NCI-H146 treated with DMSO at 0.1 percent for 48 hours (cell line): ENCODE measurements at regions not wholly inside any gene's neighbourhood (a gene's known extent, or its start where the extent isn't known, plus 50 kb on each side); places are given as distances from the start of the nearest gene placed in this dataset.
"Not testable (repeated sequence)": the region's sequence is repeated elsewhere in the genome, so short reads cannot be mapped to it uniquely, and the experiment has no call there.

ENCODE experiments used
- DNase-seq: peaks from one replicate; lab custom pipeline; 2025; ENCODE audit not compliant: unreplicated experiment; lab: John Stamatoyannopoulos, UW

DNA sequence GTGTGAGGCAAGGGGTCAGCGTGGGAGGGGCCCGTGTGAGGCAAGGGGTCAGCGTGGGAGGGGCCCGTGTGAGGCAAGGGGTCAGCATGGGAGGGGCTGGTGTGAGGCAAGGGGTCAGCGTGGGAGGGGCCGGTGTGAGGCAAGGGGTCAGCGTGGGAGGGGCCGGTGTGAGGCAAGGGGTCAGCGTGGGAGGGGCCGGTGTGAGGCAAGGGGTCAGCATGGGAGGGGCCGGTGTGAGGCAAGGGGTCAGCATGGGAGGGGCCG lies 119.2 kb downstream of the SEPTIN14 start:
- DNase-seq: not testable (repeated sequence)

DNA sequence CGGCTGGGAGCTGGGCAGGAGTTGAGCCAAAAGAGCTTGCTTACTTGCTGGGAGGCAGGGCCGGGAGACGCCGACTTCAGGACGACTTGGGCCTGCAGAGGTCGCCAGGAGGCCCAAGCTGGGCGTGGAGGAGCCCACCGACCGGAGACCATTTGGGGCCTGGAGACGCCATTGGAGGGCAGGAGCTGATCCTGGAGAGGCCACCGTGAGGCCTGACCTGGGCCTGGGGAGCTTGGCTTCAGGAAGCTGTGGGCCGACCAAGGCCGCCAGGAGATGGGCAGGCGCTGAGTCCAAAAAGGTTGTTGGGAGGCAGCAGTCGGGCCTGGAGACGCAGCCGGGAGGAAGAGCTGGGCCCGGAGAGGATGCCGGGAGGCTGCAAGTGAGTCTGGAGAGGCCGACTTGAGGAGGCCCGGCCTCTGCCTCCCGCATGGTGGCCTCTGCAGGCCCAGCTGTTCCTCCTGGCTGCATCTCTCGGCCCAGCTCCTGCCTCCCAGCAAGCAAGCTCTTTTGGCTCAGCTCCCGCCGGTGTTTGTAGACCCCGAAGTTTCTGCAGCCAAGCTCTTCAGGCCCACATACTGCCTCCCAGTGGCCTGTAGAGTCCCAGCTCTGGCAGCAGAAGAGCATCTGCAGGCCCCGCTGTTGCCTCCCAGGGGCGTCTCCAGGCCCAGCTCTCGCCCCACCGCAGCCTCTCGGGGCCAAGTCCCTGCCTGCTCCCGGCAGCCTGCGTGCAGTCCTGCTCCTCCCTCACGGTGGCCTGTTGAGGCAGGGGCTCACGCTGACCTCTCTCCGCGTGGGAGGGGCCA lies 119.7 kb downstream of the SEPTIN14 start:
- not testable (repeated sequence) for DNase-seq

GRCh38 chr7:55741721-55742631 lies 120.6 kb downstream of the SEPTIN14 start:
- DNase-seq: not testable (repeated sequence)

DNA sequence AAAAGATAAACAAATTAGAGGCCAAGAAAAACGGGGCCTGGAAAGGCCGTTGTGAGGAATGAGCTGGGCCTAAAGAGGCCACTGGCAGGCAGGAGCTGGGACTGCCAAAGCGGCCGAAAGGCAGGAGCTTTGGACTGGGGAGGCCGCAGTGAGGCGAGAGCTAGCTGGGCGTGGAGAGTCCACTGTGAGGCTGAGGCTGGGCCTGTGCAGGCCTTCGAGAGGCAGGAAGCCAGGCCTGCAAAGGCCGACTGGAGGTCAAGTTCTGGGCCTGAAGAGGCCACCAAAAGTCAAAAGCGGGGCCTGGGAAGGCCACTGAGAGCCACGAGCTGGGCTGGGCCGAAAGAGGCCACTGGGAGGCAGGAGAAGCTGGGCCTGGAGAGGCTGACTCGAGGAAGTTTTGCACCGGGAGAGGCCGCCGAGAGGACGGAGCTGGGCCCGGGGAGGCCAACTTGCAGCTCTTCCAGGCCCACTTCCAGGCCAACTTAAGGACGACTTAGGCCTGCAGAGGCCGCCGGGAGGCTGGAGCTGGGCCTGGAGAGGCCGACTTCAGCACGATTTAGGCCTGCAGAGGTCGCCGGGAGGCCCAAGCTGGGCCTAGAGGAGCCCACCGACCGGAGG lies 121.8 kb downstream of the SEPTIN14 start:
- DNase-seq: not testable (repeated sequence)

DNA sequence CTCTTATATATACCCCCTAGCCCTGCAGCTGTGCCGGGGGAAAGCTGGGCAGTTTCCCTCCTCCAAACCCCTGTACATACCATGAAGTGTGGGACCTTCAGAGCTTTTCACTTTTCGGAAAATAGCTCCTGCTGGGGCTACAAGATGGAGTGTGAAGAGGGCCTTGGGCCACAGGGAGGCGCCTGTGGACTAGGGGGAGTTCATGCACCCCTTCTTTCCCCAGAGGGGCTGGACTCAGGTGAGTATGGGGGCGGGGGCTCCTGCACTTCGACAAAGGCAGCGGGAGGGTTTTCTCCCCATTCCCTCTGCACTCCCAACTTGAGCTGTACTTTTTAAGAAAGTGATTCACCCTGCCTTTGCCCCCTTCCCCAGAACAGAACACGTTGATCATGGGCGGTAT lies 122.5 kb downstream of the SEPTIN14 start:
- DNase-seq: not testable (repeated sequence)

- not testable (repeated sequence) for DNase-seq
Observed at GRCh38 chr7:55736641-55737221, 125.8 kb downstream of the SEPTIN14 start.

GRCh38 chr7:55733241-55734140 lies 129.1 kb downstream of the SEPTIN14 start:
- no peak for DNase-seq

DNA sequence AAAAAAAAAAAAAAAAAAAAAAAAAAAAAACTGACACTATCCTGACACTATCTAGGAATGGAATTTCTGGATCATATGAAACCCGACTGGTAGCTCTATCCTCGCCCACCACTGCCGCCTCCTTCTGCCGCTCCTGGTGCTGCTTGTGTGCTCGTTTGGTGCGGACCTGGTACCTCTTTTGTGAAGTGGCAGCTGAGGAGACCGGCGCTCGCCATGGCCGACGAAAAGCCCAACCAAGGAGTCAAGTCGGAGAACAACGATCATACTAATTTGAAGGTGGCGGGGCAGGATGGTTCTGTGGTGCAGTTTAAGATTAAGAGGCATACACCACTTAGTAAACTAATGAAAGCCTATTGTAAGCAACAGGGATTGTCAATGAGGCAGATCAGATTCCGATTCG lies 130.6 kb downstream of the SEPTIN14 start:
- DNase-seq: no peak

GRCh38 chr7:55730197-55730596 lies 132.4 kb downstream of the SEPTIN14 start:
- no peak for DNase-seq

DNA sequence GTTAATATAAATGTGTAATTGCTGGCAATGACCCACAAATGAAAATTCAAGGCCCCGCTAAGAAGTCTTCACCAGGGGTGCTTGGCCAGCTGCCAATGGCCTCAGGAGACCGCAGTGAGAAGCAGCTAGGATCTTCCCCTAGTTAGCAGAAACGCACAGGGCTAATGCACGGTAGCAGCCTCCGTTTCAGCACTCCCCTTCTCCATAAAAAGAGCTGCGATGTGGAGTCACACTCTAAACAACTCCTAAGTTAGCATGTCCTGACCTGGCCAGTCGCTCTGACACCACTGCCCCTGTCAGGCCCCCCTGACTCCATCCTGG lies 139.0 kb downstream of the SEPTIN14 start:
- DNase-seq: no peak

DNA sequence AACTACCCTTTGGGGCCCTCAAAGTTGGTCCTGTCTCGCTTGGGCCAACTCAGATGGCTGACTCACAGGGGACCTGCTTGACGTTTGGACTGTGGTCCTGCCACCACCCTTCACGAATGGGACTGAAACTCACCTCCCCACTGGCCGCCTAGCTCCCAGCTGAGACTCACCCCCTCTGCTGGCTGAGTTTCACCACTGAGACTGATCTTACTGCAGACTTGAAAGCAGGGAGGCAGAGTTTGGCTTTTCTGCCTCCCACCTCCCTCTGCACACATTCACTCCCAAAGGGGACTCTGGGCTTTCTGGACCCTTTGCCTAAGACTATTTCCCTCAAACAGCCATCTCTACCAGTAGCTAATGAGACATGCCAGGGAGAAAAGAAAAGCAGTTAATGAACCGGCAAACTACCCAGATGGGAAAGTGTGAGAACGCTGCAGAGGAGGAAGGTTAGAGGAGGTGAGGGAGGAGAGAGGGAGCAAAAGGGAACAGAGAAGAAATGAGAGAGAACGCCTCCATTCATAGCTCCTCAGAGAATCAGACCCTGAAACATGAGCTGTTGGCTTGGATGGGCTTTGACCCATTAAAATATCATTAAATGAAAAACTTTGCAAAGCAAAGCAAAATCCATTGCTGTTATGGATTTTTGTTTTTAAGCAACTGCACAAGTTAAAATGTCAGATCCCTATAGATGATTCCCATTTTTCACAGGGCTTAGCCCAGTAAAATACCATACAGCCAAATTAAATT lies 139.5 kb downstream of the SEPTIN14 start:
- not testable (repeated sequence) for DNase-seq

DNA sequence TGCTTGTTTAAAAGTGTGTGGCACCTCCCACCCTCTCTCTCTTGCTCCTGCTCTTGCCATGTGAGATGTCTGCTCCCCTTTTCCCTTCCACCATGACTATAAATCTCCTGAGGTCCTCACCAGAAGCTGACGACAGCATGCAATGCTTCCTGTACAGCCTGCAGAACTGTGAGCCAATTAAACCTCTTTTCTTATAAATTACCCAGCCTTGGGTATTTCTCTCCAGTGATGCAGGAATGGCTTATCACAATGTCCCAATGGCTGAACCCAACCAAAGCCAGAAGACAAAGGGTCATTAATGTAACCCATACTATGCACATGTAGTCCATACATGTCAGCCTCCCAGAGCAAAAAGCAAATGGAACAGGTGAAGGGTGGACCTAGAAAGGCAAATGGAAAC lies 141.5 kb downstream of the SEPTIN14 start:
- DNase-seq: not testable (repeated sequence)

GRCh38 chr7:55715247-55715867 lies 143.1 kb upstream of the VOPP1 start:
- not testable (repeated sequence) for DNase-seq

- DNase-seq: not testable (repeated sequence)
Observed at GRCh38 chr7:55714370-55714769, 142.1 kb upstream of the VOPP1 start.

DNA sequence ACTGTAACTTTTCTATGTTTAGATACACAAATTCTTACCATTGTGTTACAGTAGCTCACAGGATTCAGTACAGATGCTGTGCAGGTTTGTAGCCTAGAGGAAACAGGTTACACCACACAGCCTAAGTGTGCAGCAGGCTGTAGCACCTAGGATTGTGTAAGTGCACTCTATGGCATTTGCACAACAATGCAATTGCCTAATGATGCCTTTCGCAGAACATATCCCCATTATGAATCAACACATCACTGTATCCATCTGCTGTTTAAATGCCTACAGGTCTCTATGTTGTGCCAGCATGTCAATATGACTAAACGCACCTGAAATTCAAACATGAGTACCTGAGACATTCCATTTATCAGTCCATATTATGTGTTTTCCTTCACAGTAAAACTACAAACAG lies 138.0 kb upstream of the VOPP1 start:
- not testable (repeated sequence) for DNase-seq

- not testable (repeated sequence) for DNase-seq
Observed at GRCh38 chr7:55708028-55708427, 135.7 kb upstream of the VOPP1 start.

DNA sequence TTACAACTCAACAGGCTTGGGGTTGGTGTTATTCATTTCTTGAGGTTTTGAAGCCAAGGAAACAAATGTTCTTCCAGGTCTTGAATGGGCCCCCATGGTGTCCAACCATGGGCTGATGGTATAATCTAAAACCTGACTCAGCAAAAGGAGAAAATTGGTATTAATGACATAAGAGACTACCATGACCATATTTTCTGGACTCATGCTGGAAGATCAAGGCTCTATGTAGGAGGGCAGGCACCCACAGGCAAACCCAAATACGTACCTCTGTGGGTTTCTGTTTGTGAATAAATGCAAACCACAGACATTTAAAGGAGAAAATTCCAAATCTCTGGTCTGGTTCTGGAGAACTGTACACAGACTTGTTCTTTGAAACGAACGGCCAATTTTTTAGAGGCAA lies 135.1 kb upstream of the VOPP1 start:
- not testable (repeated sequence) for DNase-seq

DNA sequence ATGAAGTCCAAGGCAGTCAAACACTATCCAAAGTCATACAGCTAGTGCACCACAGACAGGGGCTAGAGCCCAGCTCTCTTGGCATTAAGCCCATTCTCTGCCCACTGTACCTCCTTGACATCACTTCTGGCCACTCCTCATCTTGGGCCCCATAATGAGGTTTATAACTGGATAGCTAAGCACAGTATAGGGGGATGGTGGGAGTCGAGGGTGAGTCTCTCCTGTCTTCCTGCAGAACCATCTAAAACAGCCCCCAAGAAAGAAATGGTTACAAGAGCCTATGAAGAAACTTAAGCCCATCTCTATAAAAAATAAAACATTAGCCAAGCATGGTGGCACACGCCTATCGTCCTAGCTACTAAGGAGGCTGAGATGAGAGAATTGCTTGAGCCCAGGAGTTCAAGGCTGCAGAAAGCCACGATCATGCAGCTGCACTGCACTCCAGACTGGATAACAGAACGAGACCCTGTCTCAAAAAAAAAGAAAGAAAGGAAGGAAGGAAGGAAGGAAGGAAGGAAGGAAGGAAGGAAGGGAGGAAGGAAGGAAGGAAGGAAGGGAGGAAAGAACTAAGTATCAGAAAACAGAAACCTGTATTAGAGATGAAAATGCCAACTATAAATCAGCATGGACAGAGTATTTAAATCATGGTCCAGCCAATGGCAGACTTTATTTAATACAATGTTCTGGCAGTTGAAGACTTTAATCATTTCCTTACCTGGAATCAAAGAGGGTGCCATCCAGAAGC lies 134.3 kb upstream of the VOPP1 start:
- not testable (repeated sequence) for DNase-seq
